GM21717 (cell line): ENCODE measurements at regions not wholly inside any gene's neighbourhood (a gene's known extent, or its start where the extent isn't known, plus 50 kb on each side); places are given as distances from the start of the nearest gene placed in this dataset.
"Not testable (repeated sequence)": the region's sequence is repeated elsewhere in the genome, so short reads cannot be mapped to it uniquely, and the experiment has no call there.

Experiments
- ATAC-seq: cut with Tn5 transposase; IDR thresholded peaks from one replicate; pipeline ENCODE4 v1.9.1; 2021; ENCODE audit warnings: mild to moderate bottlenecking, moderate library complexity; ENCODE audit not compliant: unreplicated experiment

- ATAC-seq, result peak; percentile 93
Measured at GRCh38 chr11:16605894-16606783, 132.3 kb upstream of the C11orf58 start.

- ATAC-seq, result no peak
Measured at GRCh38 chr11:16605389-16605893, 133.0 kb upstream of the C11orf58 start.

GRCh38 chr11:16604794-16605388, 133.6 kb upstream of the C11orf58 start:
- no peak for ATAC-seq

- ATAC-seq, result no peak
Measured at GRCh38 chr11:16603890-16604793, 134.3 kb upstream of the C11orf58 start.

GRCh38 chr11:16603245-16603644, 135.2 kb upstream of the C11orf58 start:
- ATAC-seq, result no peak

- ATAC-seq, result no peak
Measured at GRCh38 chr11:16598906-16599305, 139.5 kb upstream of the C11orf58 start.

GRCh38 chr11:16598032-16598431, 140.4 kb upstream of the C11orf58 start:
- ATAC-seq, result no peak

GRCh38 chr11:16596231-16596630, 142.2 kb upstream of the C11orf58 start:
- no peak for ATAC-seq

GRCh38 chr11:16591157-16591556, 147.3 kb upstream of the C11orf58 start:
- no peak for ATAC-seq

- no peak for ATAC-seq
Measured at GRCh38 chr11:16587670-16588069, 150.8 kb upstream of the C11orf58 start.

- ATAC-seq, result no peak
Measured at GRCh38 chr11:16584569-16584968, 153.9 kb upstream of the C11orf58 start.

- ATAC-seq, result not testable (repeated sequence)
Measured at GRCh38 chr11:16581078-16581477, 157.4 kb upstream of the C11orf58 start.

- no peak for ATAC-seq
Measured at GRCh38 chr11:16577490-16577889, 161.0 kb upstream of the C11orf58 start.

- ATAC-seq, result not testable (repeated sequence)
Measured at GRCh38 chr11:16574889-16575288, 163.6 kb upstream of the C11orf58 start.

GRCh38 chr11:16572945-16573344, 165.5 kb upstream of the C11orf58 start:
- ATAC-seq, result no peak

GRCh38 chr11:16561150-16561549, 177.3 kb upstream of the C11orf58 start:
- no peak for ATAC-seq

GRCh38 chr11:16558494-16558893, 180.0 kb upstream of the C11orf58 start:
- no peak for ATAC-seq

GRCh38 chr11:16555956-16556355, 182.5 kb upstream of the C11orf58 start:
- ATAC-seq, result no peak

GRCh38 chr11:16554361-16554760, 184.1 kb upstream of the C11orf58 start:
- ATAC-seq, result no peak

- ATAC-seq, result no peak
Measured at GRCh38 chr11:16547879-16548278, 190.6 kb upstream of the C11orf58 start.

GRCh38 chr11:16543642-16544041, 187.3 kb upstream of the SOX6 start:
- no peak for ATAC-seq
